ENCODE measurements at regions not wholly inside any gene's neighbourhood (a gene's known extent, or its start where the extent isn't known, plus 50 kb on each side); places are given as distances from the start of the nearest gene placed in this dataset.

DNA sequence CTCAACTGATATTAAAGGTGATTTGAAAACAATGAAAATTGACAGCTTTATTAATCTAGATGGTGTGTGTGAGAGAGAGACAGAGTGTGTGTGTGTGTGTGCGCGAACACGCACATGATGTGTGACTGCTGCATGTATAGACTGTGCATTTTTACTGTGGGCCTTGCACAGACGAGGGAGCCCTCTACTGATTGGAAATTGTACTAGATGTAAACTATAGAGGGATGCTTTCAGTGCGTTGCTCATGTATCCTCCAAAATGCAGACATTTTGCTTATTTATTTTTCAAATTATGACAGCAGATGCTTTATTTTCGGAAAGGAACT lies 168.4 kb upstream of the GK2 start (continued):
- no peak for TF ChIP-seq ESRRA (CRISPR knock-in tag; IDR thresholded peaks at IDR 0.05; ENCODE audit: borderline replicate concordance)

DNA sequence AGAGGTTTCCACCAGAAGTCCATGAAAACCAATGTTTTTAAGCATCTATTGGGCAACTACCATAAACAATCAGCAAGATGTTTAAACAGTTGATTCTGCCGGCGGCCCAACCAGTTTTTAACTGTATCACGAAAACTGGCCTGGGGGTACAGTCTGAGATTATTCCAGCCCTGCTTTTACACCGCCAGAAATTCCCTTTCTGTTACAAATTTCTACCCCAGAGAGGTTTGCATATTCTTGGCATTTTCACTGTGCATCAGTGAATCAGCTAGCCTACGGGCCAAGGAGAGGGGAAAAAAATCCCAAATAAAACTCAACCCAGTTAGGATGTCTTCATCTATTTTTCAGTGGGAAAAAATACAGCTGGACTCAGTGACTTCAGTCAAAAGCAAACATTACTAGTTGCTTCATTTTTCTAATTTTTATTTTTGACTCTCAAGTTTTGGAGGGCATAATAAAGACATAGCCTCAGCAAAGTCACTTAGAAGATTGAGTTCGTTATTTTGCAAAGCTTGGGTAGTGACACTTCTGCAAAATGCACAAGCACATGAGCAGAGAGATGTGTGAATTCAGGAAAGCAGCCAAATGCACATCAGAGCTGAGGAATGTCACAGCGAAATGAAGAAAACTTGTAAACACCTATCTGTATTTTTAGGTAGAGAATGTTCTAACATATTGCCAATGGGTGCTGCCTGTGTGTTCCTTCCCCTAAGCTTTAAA lies 167.8 kb upstream of the GK2 start:
- ChIA-PET CTCF (interaction anchor here (0.6 kb wide), 1 partner anchor 37 kb away, joined by 4 read pairs; no protein-coding TSS in a partner anchor), POLR2A (no interaction called here)
- Mint-ChIP-seq H3K4me1 (peaks cover 41% of the 10 kb centered on the region), H3K27me3 (ENCODE audit: low read depth) (no peaks in the 10 kb centered on the region), H3K4me3 (no peak overlapping the region), H3K9me3 (no peaks in the 10 kb centered on the region), H3K36me3 (no peaks in the 10 kb centered on the region), H3K27ac (no peak overlapping the region)
- ATAC-seq (no peak), DNase-seq (ENCODE audit: low spot score) (no peak)
- TF ChIP-seq RORB (CRISPR knock-in tag; IDR thresholded peaks at IDR 0.05) (no peak), NFATC4 (CRISPR knock-in tag; IDR thresholded peaks at IDR 0.05) (no peak), ZNF396 (CRISPR knock-in tag; IDR thresholded peaks at IDR 0.05; ENCODE audit: borderline replicate concordance) (no peak), TCF7 (CRISPR knock-in tag; IDR thresholded peaks at IDR 0.05; ENCODE audit: low read depth) (no peak)
- TF ChIP-seq, protein P1, sequence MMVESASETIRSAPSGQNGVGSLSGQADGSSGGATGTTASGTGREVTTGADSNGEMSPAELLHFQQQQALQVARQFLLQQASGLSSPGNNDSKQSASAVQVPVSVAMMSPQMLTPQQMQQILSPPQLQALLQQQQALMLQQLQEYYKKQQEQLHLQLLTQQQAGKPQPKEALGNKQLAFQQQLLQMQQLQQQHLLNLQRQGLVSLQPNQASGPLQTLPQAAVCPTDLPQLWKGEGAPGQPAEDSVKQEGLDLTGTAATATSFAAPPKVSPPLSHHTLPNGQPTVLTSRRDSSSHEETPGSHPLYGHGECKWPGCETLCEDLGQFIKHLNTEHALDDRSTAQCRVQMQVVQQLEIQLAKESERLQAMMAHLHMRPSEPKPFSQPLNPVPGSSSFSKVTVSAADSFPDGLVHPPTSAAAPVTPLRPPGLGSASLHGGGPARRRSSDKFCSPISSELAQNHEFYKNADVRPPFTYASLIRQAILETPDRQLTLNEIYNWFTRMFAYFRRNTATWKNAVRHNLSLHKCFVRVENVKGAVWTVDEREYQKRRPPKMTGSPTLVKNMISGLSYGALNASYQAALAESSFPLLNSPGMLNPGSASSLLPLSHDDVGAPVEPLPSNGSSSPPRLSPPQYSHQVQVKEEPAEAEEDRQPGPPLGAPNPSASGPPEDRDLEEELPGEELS (CRISPR knock-in tag; IDR thresholded peaks at IDR 0.05): no peak

DNA sequence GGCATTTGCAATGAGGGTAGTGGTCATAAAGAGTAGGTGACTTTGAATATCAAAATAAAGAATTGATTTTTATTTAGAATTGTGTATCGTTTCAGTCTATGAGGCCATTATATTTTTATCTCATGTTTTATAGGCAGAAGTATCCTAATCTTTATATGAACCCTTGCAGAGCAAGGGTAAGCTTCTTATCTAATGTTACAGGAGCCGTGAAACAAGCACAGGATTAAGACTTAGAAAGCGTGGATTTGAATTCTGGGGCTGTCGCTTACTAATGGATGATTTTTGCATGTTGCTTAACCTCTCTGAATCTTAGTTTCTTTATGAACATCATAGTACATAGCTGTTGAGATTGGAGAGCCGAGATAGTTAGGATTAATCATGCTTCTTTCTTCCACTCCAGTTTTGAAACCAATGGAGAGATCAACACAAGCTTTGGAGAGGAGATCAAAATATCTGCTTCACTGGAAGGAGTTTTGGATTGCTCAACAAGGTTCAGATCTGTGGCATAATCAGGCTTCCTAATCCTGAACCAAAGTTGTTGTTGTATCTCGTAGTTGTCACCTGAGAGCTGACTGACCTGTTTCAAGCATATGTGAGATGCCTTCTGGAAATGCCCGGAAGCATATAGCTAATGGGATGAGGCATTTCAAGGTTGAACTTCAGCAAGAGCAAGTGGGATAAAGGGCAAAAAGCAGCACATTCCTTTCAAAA lies 166.9 kb upstream of the GK2 start:
- Mint-ChIP-seq H3K9me3 (no peaks in the 10 kb centered on the region), H3K27me3 (ENCODE audit: low read depth) (no peaks in the 10 kb centered on the region), H3K36me3 (no peaks in the 10 kb centered on the region), H3K27ac (no peak overlapping the region), H3K4me3 (no peak overlapping the region), H3K4me1 (peaks cover 50% of the 10 kb centered on the region)
- ATAC-seq: no peak
- CTCF ChIA-PET: interaction anchor here (0.6 to 1.1 kb wide), 3 partner anchors 24 to 88 kb away, joined by 3 to 4 read pairs (median 3); no protein-coding TSS in a partner anchor
- POLR2A ChIA-PET: no interaction called here
- TF ChIP-seq, protein P2, sequence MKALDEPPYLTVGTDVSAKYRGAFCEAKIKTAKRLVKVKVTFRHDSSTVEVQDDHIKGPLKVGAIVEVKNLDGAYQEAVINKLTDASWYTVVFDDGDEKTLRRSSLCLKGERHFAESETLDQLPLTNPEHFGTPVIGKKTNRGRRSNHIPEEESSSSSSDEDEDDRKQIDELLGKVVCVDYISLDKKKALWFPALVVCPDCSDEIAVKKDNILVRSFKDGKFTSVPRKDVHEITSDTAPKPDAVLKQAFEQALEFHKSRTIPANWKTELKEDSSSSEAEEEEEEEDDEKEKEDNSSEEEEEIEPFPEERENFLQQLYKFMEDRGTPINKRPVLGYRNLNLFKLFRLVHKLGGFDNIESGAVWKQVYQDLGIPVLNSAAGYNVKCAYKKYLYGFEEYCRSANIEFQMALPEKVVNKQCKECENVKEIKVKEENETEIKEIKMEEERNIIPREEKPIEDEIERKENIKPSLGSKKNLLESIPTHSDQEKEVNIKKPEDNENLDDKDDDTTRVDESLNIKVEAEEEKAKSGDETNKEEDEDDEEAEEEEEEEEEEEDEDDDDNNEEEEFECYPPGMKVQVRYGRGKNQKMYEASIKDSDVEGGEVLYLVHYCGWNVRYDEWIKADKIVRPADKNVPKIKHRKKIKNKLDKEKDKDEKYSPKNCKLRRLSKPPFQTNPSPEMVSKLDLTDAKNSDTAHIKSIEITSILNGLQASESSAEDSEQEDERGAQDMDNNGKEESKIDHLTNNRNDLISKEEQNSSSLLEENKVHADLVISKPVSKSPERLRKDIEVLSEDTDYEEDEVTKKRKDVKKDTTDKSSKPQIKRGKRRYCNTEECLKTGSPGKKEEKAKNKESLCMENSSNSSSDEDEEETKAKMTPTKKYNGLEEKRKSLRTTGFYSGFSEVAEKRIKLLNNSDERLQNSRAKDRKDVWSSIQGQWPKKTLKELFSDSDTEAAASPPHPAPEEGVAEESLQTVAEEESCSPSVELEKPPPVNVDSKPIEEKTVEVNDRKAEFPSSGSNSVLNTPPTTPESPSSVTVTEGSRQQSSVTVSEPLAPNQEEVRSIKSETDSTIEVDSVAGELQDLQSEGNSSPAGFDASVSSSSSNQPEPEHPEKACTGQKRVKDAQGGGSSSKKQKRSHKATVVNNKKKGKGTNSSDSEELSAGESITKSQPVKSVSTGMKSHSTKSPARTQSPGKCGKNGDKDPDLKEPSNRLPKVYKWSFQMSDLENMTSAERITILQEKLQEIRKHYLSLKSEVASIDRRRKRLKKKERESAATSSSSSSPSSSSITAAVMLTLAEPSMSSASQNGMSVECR (CRISPR knock-in tag; IDR thresholded peaks at IDR 0.05; ENCODE audit: borderline replicate concordance): no peak
- no peak for TF ChIP-seq RORB (CRISPR knock-in tag; IDR thresholded peaks at IDR 0.05)
- no peak for TF ChIP-seq ZNF232 (CRISPR knock-in tag; IDR thresholded peaks at IDR 0.05)
- TF ChIP-seq TCF7 (CRISPR knock-in tag; IDR thresholded peaks at IDR 0.05; ENCODE audit: low read depth): no peak
- no peak for TF ChIP-seq NFE2L1 (CRISPR knock-in tag; IDR thresholded peaks at IDR 0.05)
- TF ChIP-seq SMAD4 (CRISPR knock-in tag; IDR thresholded peaks at IDR 0.05): no peak
- TF ChIP-seq, protein P3, sequence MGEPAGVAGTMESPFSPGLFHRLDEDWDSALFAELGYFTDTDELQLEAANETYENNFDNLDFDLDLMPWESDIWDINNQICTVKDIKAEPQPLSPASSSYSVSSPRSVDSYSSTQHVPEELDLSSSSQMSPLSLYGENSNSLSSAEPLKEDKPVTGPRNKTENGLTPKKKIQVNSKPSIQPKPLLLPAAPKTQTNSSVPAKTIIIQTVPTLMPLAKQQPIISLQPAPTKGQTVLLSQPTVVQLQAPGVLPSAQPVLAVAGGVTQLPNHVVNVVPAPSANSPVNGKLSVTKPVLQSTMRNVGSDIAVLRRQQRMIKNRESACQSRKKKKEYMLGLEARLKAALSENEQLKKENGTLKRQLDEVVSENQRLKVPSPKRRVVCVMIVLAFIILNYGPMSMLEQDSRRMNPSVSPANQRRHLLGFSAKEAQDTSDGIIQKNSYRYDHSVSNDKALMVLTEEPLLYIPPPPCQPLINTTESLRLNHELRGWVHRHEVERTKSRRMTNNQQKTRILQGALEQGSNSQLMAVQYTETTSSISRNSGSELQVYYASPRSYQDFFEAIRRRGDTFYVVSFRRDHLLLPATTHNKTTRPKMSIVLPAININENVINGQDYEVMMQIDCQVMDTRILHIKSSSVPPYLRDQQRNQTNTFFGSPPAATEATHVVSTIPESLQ (CRISPR knock-in tag; IDR thresholded peaks at IDR 0.05): no peak
- TF ChIP-seq HMGA2 (CRISPR knock-in tag; IDR thresholded peaks at IDR 0.05): no peak
- TF ChIP-seq ETV6 (CRISPR knock-in tag; IDR thresholded peaks at IDR 0.05): no peak
- TF ChIP-seq, protein P4, sequence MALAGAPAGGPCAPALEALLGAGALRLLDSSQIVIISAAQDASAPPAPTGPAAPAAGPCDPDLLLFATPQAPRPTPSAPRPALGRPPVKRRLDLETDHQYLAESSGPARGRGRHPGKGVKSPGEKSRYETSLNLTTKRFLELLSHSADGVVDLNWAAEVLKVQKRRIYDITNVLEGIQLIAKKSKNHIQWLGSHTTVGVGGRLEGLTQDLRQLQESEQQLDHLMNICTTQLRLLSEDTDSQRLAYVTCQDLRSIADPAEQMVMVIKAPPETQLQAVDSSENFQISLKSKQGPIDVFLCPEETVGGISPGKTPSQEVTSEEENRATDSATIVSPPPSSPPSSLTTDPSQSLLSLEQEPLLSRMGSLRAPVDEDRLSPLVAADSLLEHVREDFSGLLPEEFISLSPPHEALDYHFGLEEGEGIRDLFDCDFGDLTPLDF (CRISPR knock-in tag; IDR thresholded peaks at IDR 0.05): no peak
- no peak for DNase-seq (ENCODE audit: low spot score)
